IPS-18a (cell line): ENCODE measurements at regions not wholly inside any gene's neighbourhood (a gene's known extent, or its start where the extent isn't known, plus 50 kb on each side); places are given as distances from the start of the nearest gene placed in this dataset.

Experiments used
- H3K27ac ChIP-seq: one replicate; pipeline ENCODE4 v1.5.1; 2013; ENCODE audit warnings: low read length
- H3K27me3 ChIP-seq: one replicate; pipeline ENCODE4 v1.6.1; 2013; ENCODE audit warnings: mild to moderate bottlenecking, low read length; ENCODE audit not compliant: control insufficient read depth, insufficient read depth
- H3K36me3 ChIP-seq: one replicate; pipeline ENCODE4 v1.6.1; 2013; ENCODE audit warnings: low read depth, low read length; ENCODE audit not compliant: control insufficient read depth
- H3K4me1 ChIP-seq: one replicate; pipeline ENCODE4 v1.6.1; 2013; ENCODE audit warnings: low read depth, low read length; ENCODE audit not compliant: control insufficient read depth
- H3K4me3 ChIP-seq: one replicate; pipeline ENCODE4 v1.5.1; 2013; ENCODE audit warnings: low read length
- H3K9ac ChIP-seq: one replicate; pipeline ENCODE4 v1.6.1; 2013; ENCODE audit warnings: mild to moderate bottlenecking, low read length, moderate library complexity
- H3K9me3 ChIP-seq: one replicate; pipeline ENCODE4 v1.6.1; 2013; ENCODE audit warnings: low read depth, low read length; ENCODE audit not compliant: control insufficient read depth

GRCh38 chr2:14272396-14273075, 360.0 kb upstream of the LRATD1 start:
- H3K9ac ChIP-seq = no peak overlapping the region
- no peaks in the 10 kb centered on the region for H3K9me3 ChIP-seq
- H3K4me1 ChIP-seq = no peaks in the 10 kb centered on the region
- H3K4me3 ChIP-seq = no peak overlapping the region
- no peaks in the 10 kb centered on the region for H3K36me3 ChIP-seq
- H3K27ac ChIP-seq = no peak overlapping the region
- H3K27me3 ChIP-seq = no peaks in the 10 kb centered on the region

GRCh38 chr2:14273650-14274049, 358.9 kb upstream of the LRATD1 start:
- H3K27ac ChIP-seq = no peak overlapping the region
- H3K36me3 ChIP-seq = no peaks in the 10 kb centered on the region
- H3K9ac ChIP-seq = no peak overlapping the region
- no peaks in the 10 kb centered on the region for H3K9me3 ChIP-seq
- no peaks in the 10 kb centered on the region for H3K4me1 ChIP-seq
- H3K4me3 ChIP-seq = no peak overlapping the region
- H3K27me3 ChIP-seq = no peaks in the 10 kb centered on the region

GRCh38 chr2:14284244-14284643, 348.3 kb upstream of the LRATD1 start:
- no peak overlapping the region for H3K9ac ChIP-seq
- H3K4me3 ChIP-seq = no peak overlapping the region
- H3K36me3 ChIP-seq = no peaks in the 10 kb centered on the region
- no peaks in the 10 kb centered on the region for H3K9me3 ChIP-seq
- no peak overlapping the region for H3K27ac ChIP-seq
- no peaks in the 10 kb centered on the region for H3K27me3 ChIP-seq
- H3K4me1 ChIP-seq = no peaks in the 10 kb centered on the region

GRCh38 chr2:14285812-14286211, 346.7 kb upstream of the LRATD1 start:
- Histone ChIP-seq H3K9me3 (no peaks in the 10 kb centered on the region), H3K36me3 (no peaks in the 10 kb centered on the region), H3K9ac (no peak overlapping the region), H3K4me1 (no peaks in the 10 kb centered on the region), H3K27ac (no peak overlapping the region), H3K4me3 (no peak overlapping the region), H3K27me3 (no peaks in the 10 kb centered on the region)

- Histone ChIP-seq H3K9ac (no peak overlapping the region), H3K36me3 (no peaks in the 10 kb centered on the region), H3K4me1 (no peaks in the 10 kb centered on the region), H3K4me3 (no peak overlapping the region), H3K27ac (no peak overlapping the region), H3K27me3 (no peaks in the 10 kb centered on the region), H3K9me3 (no peaks in the 10 kb centered on the region)
Observed at GRCh38 chr2:14288016-14288415, 344.5 kb upstream of the LRATD1 start.

- Histone ChIP-seq H3K27ac (no peak overlapping the region), H3K9ac (no peak overlapping the region), H3K4me1 (no peaks in the 10 kb centered on the region), H3K4me3 (no peak overlapping the region), H3K27me3 (no peaks in the 10 kb centered on the region), H3K36me3 (no peaks in the 10 kb centered on the region), H3K9me3 (no peaks in the 10 kb centered on the region)
Observed at GRCh38 chr2:14292964-14293363, 339.6 kb upstream of the LRATD1 start.

- H3K27ac ChIP-seq = no peak overlapping the region
- H3K9me3 ChIP-seq = no peaks in the 10 kb centered on the region
- H3K4me1 ChIP-seq = no peaks in the 10 kb centered on the region
- no peak overlapping the region for H3K9ac ChIP-seq
- H3K4me3 ChIP-seq = no peak overlapping the region
- no peaks in the 10 kb centered on the region for H3K27me3 ChIP-seq
- no peaks in the 10 kb centered on the region for H3K36me3 ChIP-seq
Observed at GRCh38 chr2:14297340-14297739, 335.2 kb upstream of the LRATD1 start.

- Histone ChIP-seq H3K36me3 (no peaks in the 10 kb centered on the region), H3K4me1 (no peaks in the 10 kb centered on the region), H3K9ac (no peak overlapping the region), H3K4me3 (no peak overlapping the region), H3K27ac (no peak overlapping the region), H3K9me3 (no peaks in the 10 kb centered on the region), H3K27me3 (no peaks in the 10 kb centered on the region)
Observed at GRCh38 chr2:14297906-14298305, 334.6 kb upstream of the LRATD1 start.

GRCh38 chr2:14301331-14301730, 331.2 kb upstream of the LRATD1 start:
- H3K36me3 ChIP-seq = no peaks in the 10 kb centered on the region
- H3K9me3 ChIP-seq = no peaks in the 10 kb centered on the region
- H3K9ac ChIP-seq = no peak overlapping the region
- no peak overlapping the region for H3K4me3 ChIP-seq
- H3K27me3 ChIP-seq = no peaks in the 10 kb centered on the region
- no peak overlapping the region for H3K27ac ChIP-seq
- H3K4me1 ChIP-seq = no peaks in the 10 kb centered on the region

- no peaks in the 10 kb centered on the region for H3K27me3 ChIP-seq
- no peaks in the 10 kb centered on the region for H3K4me1 ChIP-seq
- H3K4me3 ChIP-seq = no peak overlapping the region
- no peak overlapping the region for H3K9ac ChIP-seq
- H3K36me3 ChIP-seq = no peaks in the 10 kb centered on the region
- no peak overlapping the region for H3K27ac ChIP-seq
- no peaks in the 10 kb centered on the region for H3K9me3 ChIP-seq
Observed at GRCh38 chr2:14303366-14304115, 329.0 kb upstream of the LRATD1 start.

- Histone ChIP-seq H3K27ac (no peak overlapping the region), H3K9ac (no peak overlapping the region), H3K4me1 (no peaks in the 10 kb centered on the region), H3K27me3 (no peaks in the 10 kb centered on the region), H3K36me3 (no peaks in the 10 kb centered on the region), H3K4me3 (no peak overlapping the region), H3K9me3 (no peaks in the 10 kb centered on the region)
Observed at GRCh38 chr2:14304326-14304725, 328.2 kb upstream of the LRATD1 start.

- Histone ChIP-seq H3K9me3 (no peaks in the 10 kb centered on the region), H3K4me3 (no peak overlapping the region), H3K36me3 (no peaks in the 10 kb centered on the region), H3K9ac (no peak overlapping the region), H3K27ac (no peak overlapping the region), H3K27me3 (no peaks in the 10 kb centered on the region), H3K4me1 (no peaks in the 10 kb centered on the region)
Observed at GRCh38 chr2:14306268-14306861, 326.2 kb upstream of the LRATD1 start.
